Sigmoid colon (tissue), 6 donors: ENCODE measurements at regions not wholly inside any gene's neighbourhood (a gene's known extent, or its start where the extent isn't known, plus 50 kb on each side); places are given as distances from the start of the nearest gene placed in this dataset.

Source experiments
- DNase-seq: peaks from one replicate; pipeline ENCODE4 v3.0.0-alpha.2; 2019
- H3K27ac ChIP-seq, 4 donors: fragments of 200-600 bp; sonication (generic); one replicate each; pipeline ENCODE4 v1.5.1; 2016 to 2019; ENCODE audit warnings: mild to moderate bottlenecking in 1 of 4
- H3K27me3 ChIP-seq, 3 donors: fragments of 200-600 bp; sonication (generic); one replicate each; pipeline ENCODE4 v1.5.1; 2019; ENCODE audit warnings: mild to moderate bottlenecking in 1 of 3
- H3K36me3 ChIP-seq, 4 donors: fragments of 200-600 bp; sonication (generic); one replicate each; pipeline ENCODE4 v1.5.1; 2016 to 2019
- H3K4me1 ChIP-seq, 4 donors: fragments of 200-600 bp; sonication (generic); one replicate each; pipeline ENCODE4 v1.5.1; 2017 to 2019
- H3K4me3 ChIP-seq, 4 donors: fragments of 200-600 bp; sonication (generic); one replicate each; pipeline ENCODE4 v1.5.1; 2017 to 2019; ENCODE audit warnings: mild to moderate bottlenecking in 2 of 4, moderate library complexity in 1 of 4
- H3K9me3 ChIP-seq, 4 donors: fragments of 200-600 bp in 3 of 4; sonication (generic) in 3 of 4; one replicate each; pipeline versions ENCODE4 v1.5.1 to v1.6.1; 2013 to 2019
- CTCF ChIP-seq, 4 experiments: fragments of 450-650 bp in 3 of 4; fragments of 200-600 bp in 1 of 4; IDR thresholded peaks; one replicate each; pipeline ENCODE4 v1.5.1; 2016 to 2019; ENCODE audit warnings: antibody characterized with exemption in 4 of 4, mild to moderate bottlenecking in 3 of 4, moderate library complexity in 2 of 4
- EP300 ChIP-seq, 4 donors: sonication (generic); formaldehyde crosslinking; IDR thresholded peaks; one replicate each; pipeline ENCODE4 v1.6.1; 2017; ENCODE audit warnings: antibody characterized with exemption in 4 of 4
- POLR2A ChIP-seq, 2 donors: fragments of 450-650 bp; IDR thresholded peaks; one replicate each; pipeline ENCODE4 v1.6.1; 2016; ENCODE audit warnings: antibody characterized with exemption in 2 of 2, mild to moderate bottlenecking in 2 of 2, moderate library complexity in 2 of 2
- POLR2AphosphoS5 ChIP-seq, 4 donors: sonication (generic); formaldehyde crosslinking; IDR thresholded peaks; one replicate each; pipeline ENCODE4 v1.6.1; 2017; ENCODE audit warnings: antibody characterized with exemption in 4 of 4
- WGBS, 2 donors: extraction: QIAGEN DNeasy Blood & Tissue Kit; methylation state at CpG; one replicate each; pipeline ENCODE4 v1.1.7; 2013; 5-methylcytosine and 5-hydroxymethylcytosine counted together
- intact Hi-C: fragments of 100-400 bp; cut with DNase I; formaldehyde crosslinking; loops from one replicate; pipeline ENCODE4 v1.15.1; 2023
- donor health status: healthy with polysubstance abuse.
- donor health status: healthy.

GRCh38 chr4:22202246-22202974, 253.8 kb upstream of the KCNIP4 start:
- H3K36me3 ChIP-seq, result no peaks in the 10 kb centered on the region
- DNase-seq, result no peak
- H3K27ac ChIP-seq, result no peak overlapping the region
- WGBS, 2 donors, result 35 to 64% methylated on average over 4 of the region's 4 CpGs
- H3K27me3 ChIP-seq, result no peaks in the 10 kb centered on the region
- peaks cover 0 to 10% (median 0%) of the 10 kb centered on the region in 4 donors for H3K4me1 ChIP-seq
- H3K4me3 ChIP-seq, result no peak overlapping the region
- TF ChIP-seq POLR2AphosphoS5 (IDR thresholded peaks at IDR 0.05) (no peak), CTCF (IDR thresholded peaks at IDR 0.05) (no peak), EP300 (IDR thresholded peaks at IDR 0.05) (no peak), POLR2A (IDR thresholded peaks at IDR 0.05) (no peak)
- intact Hi-C loops, result no loop called here
- H3K9me3 ChIP-seq, result no peaks in the 10 kb centered on the region

GRCh38 chr4:22201256-22201655, 252.7 kb upstream of the KCNIP4 start:
- Histone ChIP-seq H3K9me3 (no peaks in the 10 kb centered on the region), H3K4me3 (no peak overlapping the region), H3K4me1 (peaks cover 0 to 10% (median 0%) of the 10 kb centered on the region in 4 donors), H3K27me3 (no peaks in the 10 kb centered on the region), H3K27ac (no peak overlapping the region), H3K36me3 (no peaks in the 10 kb centered on the region)
- no peak for DNase-seq
- TF ChIP-seq POLR2A (IDR thresholded peaks at IDR 0.05), result no peak
- TF ChIP-seq EP300 (IDR thresholded peaks at IDR 0.05), result no peak
- TF ChIP-seq CTCF (IDR thresholded peaks at IDR 0.05), result no peak
- TF ChIP-seq POLR2AphosphoS5 (IDR thresholded peaks at IDR 0.05), result no peak
- 6 to 39% methylated on average over 2 of the region's 2 CpGs for WGBS, 2 donors
- intact Hi-C loops, result no loop called here

- Histone ChIP-seq H3K27me3 (no peaks in the 10 kb centered on the region), H3K4me1 (no peaks in the 10 kb centered on the region), H3K27ac (no peak overlapping the region), H3K9me3 (no peaks in the 10 kb centered on the region), H3K36me3 (no peaks in the 10 kb centered on the region), H3K4me3 (no peak overlapping the region)
- TF ChIP-seq EP300 (IDR thresholded peaks at IDR 0.05), result no peak
- TF ChIP-seq POLR2AphosphoS5 (IDR thresholded peaks at IDR 0.05), result no peak
- no peak for TF ChIP-seq POLR2A (IDR thresholded peaks at IDR 0.05)
- DNase-seq, result no peak
- intact Hi-C loops, result no loop called here
- WGBS, 2 donors, result 95 to 97% methylated on average over 3 of the region's 3 CpGs
These were observed 248.0 kb upstream of the KCNIP4 start for GRCh38 chr4:22196551-22196950.

GRCh38 chr4:22192084-22192511, 243.5 kb upstream of the KCNIP4 start:
- intact Hi-C loops, result no loop called here
- no peaks in the 10 kb centered on the region for H3K4me1 ChIP-seq
- 12 to 39% methylated on average over 5 of the region's 5 CpGs for WGBS, 2 donors
- H3K4me3 ChIP-seq, result no peak overlapping the region
- no peaks in the 10 kb centered on the region for H3K36me3 ChIP-seq
- H3K9me3 ChIP-seq, result peaks cover 0 to 3% (median 0%) of the 10 kb centered on the region in 4 donors
- no peak overlapping the region for H3K27ac ChIP-seq
- no peak for DNase-seq
- no peak for TF ChIP-seq CTCF (IDR thresholded peaks at IDR 0.05)
- no peak for TF ChIP-seq POLR2A (IDR thresholded peaks at IDR 0.05)
- no peak for TF ChIP-seq EP300 (IDR thresholded peaks at IDR 0.05)
- no peak for TF ChIP-seq POLR2AphosphoS5 (IDR thresholded peaks at IDR 0.05)
- H3K27me3 ChIP-seq, result no peaks in the 10 kb centered on the region

- no peak for DNase-seq
- Histone ChIP-seq H3K36me3 (no peaks in the 10 kb centered on the region), H3K4me1 (no peaks in the 10 kb centered on the region), H3K9me3 (peaks cover 0 to 3% (median 0%) of the 10 kb centered on the region in 4 donors), H3K27me3 (no peaks in the 10 kb centered on the region), H3K27ac (no peak overlapping the region), H3K4me3 (no peak overlapping the region)
- WGBS, 2 donors, result 77 to 79% methylated on average over 2 of the region's 2 CpGs
- TF ChIP-seq POLR2A (IDR thresholded peaks at IDR 0.05) (no peak), CTCF (IDR thresholded peaks at IDR 0.05) (no peak), EP300 (IDR thresholded peaks at IDR 0.05) (no peak)
- intact Hi-C loops, result no loop called here
These were observed 243.0 kb upstream of the KCNIP4 start for GRCh38 chr4:22191565-22191964.
